Tibial nerve (tissue), 4 donors: ENCODE measurements at regions not wholly inside any gene's neighbourhood (a gene's known extent, or its start where the extent isn't known, plus 50 kb on each side); places are given as distances from the start of the nearest gene placed in this dataset.

ENCODE experiments used
- DNase-seq, 2 donors: peaks; one replicate each; pipeline ENCODE4 v3.0.0-alpha.2; 2019; ENCODE audit warnings: low spot score in 2 of 2
- H3K27ac ChIP-seq, 4 donors: fragments of 200-600 bp; sonication (generic) in 3 of 4; one replicate each; pipeline ENCODE4 v1.5.1; 2017 to 2019; ENCODE audit warnings: mild to moderate bottlenecking in 1 of 4
- H3K27me3 ChIP-seq, 2 donors: fragments of 200-600 bp; sonication (generic) in 1 of 2; one replicate each; pipeline versions ENCODE4 v1.5.1 to v1.6.0; 2017 to 2019
- H3K36me3 ChIP-seq, 3 donors: fragments of 200-600 bp; sonication (generic); one replicate each; pipeline ENCODE4 v1.5.1; 2018 to 2019
- H3K4me1 ChIP-seq, 4 donors: fragments of 200-600 bp; sonication (generic) in 3 of 4; one replicate each; pipeline ENCODE4 v1.5.1; 2017 to 2019
- H3K4me3 ChIP-seq, 4 donors: fragments of 200-600 bp; sonication (generic) in 3 of 4; one replicate each; pipeline ENCODE4 v1.5.1; 2017 to 2019; ENCODE audit warnings: mild to moderate bottlenecking in 1 of 4, moderate library complexity in 1 of 4
- H3K9me3 ChIP-seq, 4 donors: fragments of 200-600 bp; sonication (generic) in 3 of 4; one replicate each; pipeline ENCODE4 v1.5.1; 2017 to 2019
- CTCF ChIP-seq, 5 experiments: fragments of 200-600 bp in 3 of 5; fragments of 450-650 bp in 2 of 5; sonication (generic) in 3 of 5; IDR thresholded peaks; one replicate each; pipeline ENCODE4 v1.5.1; 2016 to 2019; ENCODE audit warnings: antibody characterized with exemption in 5 of 5, mild to moderate bottlenecking in 3 of 5, moderate library complexity in 2 of 5
- EP300 ChIP-seq, 2 donors: sonication (generic); formaldehyde crosslinking; IDR thresholded peaks; one replicate each; pipeline ENCODE4 v1.6.1; 2017; ENCODE audit warnings: antibody characterized with exemption in 2 of 2, mild to moderate bottlenecking in 1 of 2
- POLR2A ChIP-seq, 2 donors: fragments of 450-650 bp; IDR thresholded peaks; one replicate each; pipeline ENCODE4 v1.6.1; 2017; ENCODE audit warnings: antibody characterized with exemption in 2 of 2, mild to moderate bottlenecking in 2 of 2, moderate library complexity in 2 of 2
- WGBS, 2 donors: methylation state at CpG; one replicate each; pipeline ENCODE4 v1.1.5; 2018; 5-methylcytosine and 5-hydroxymethylcytosine counted together

- H3K9me3 ChIP-seq, result no peaks in the 10 kb centered on the region
- no peak for DNase-seq
- TF ChIP-seq CTCF (IDR thresholded peaks at IDR 0.05) (no peak), POLR2A (IDR thresholded peaks at IDR 0.05) (no peak), EP300 (IDR thresholded peaks at IDR 0.05) (no peak)
- H3K27me3 ChIP-seq, result no peaks in the 10 kb centered on the region
- H3K4me1 ChIP-seq, result no peaks in the 10 kb centered on the region
- no peak overlapping the region for H3K4me3 ChIP-seq
- 78 to 82% methylated on average over 4 of the region's 4 CpGs for WGBS, 2 donors
- no peak overlapping the region for H3K27ac ChIP-seq
- no peaks in the 10 kb centered on the region for H3K36me3 ChIP-seq
Measured at GRCh38 chr15:85959611-85960010, 120.1 kb upstream of the AGBL1 start.

- 82 to 91% methylated on average over 2 of the region's 2 CpGs for WGBS, 2 donors
- no peaks in the 10 kb centered on the region for H3K4me1 ChIP-seq
- H3K27me3 ChIP-seq, result no peaks in the 10 kb centered on the region
- H3K36me3 ChIP-seq, result no peaks in the 10 kb centered on the region
- no peak overlapping the region for H3K4me3 ChIP-seq
- DNase-seq, result no peak
- no peaks in the 10 kb centered on the region for H3K9me3 ChIP-seq
- no peak overlapping the region for H3K27ac ChIP-seq
- TF ChIP-seq EP300 (IDR thresholded peaks at IDR 0.05), result no peak
- TF ChIP-seq POLR2A (IDR thresholded peaks at IDR 0.05), result no peak
Measured at GRCh38 chr15:85960381-85960780, 119.3 kb upstream of the AGBL1 start.

GRCh38 chr15:85961821-85962220 is 117.8 kb upstream of the AGBL1 start:
- Histone ChIP-seq H3K4me1 (no peaks in the 10 kb centered on the region), H3K9me3 (no peaks in the 10 kb centered on the region), H3K36me3 (no peaks in the 10 kb centered on the region), H3K27ac (no peak overlapping the region), H3K27me3 (no peaks in the 10 kb centered on the region), H3K4me3 (no peak overlapping the region)
- TF ChIP-seq POLR2A (IDR thresholded peaks at IDR 0.05) (no peak), CTCF (IDR thresholded peaks at IDR 0.05) (no peak), EP300 (IDR thresholded peaks at IDR 0.05) (no peak)
- WGBS, 2 donors, result 74 to 78% methylated on average over 4 of the region's 4 CpGs
- DNase-seq, result no peak

- no peak for DNase-seq
- H3K27me3 ChIP-seq, result no peaks in the 10 kb centered on the region
- WGBS, 2 donors, result 68 to 76% methylated on average over 4 of the region's 4 CpGs
- TF ChIP-seq CTCF (IDR thresholded peaks at IDR 0.05) (no peak), EP300 (IDR thresholded peaks at IDR 0.05) (no peak), POLR2A (IDR thresholded peaks at IDR 0.05) (no peak)
- H3K4me3 ChIP-seq, result no peak overlapping the region
- H3K36me3 ChIP-seq, result no peaks in the 10 kb centered on the region
- no peaks in the 10 kb centered on the region for H3K4me1 ChIP-seq
- H3K9me3 ChIP-seq, result no peaks in the 10 kb centered on the region
- H3K27ac ChIP-seq, result no peak overlapping the region
Measured at GRCh38 chr15:85963262-85963760, 116.4 kb upstream of the AGBL1 start.

GRCh38 chr15:85964471-85964870 is 115.2 kb upstream of the AGBL1 start:
- WGBS, 2 donors, result 43 to 49% methylated on average over 2 of the region's 2 CpGs
- Histone ChIP-seq H3K9me3 (no peaks in the 10 kb centered on the region), H3K27ac (no peak overlapping the region), H3K4me3 (no peak overlapping the region), H3K4me1 (no peaks in the 10 kb centered on the region), H3K27me3 (no peaks in the 10 kb centered on the region), H3K36me3 (no peaks in the 10 kb centered on the region)
- TF ChIP-seq CTCF (IDR thresholded peaks at IDR 0.05) (no peak), POLR2A (IDR thresholded peaks at IDR 0.05) (no peak), EP300 (IDR thresholded peaks at IDR 0.05) (no peak)
- no peak for DNase-seq

- DNase-seq, result no peak
- 41 to 43% methylated on average over 2 of the region's 2 CpGs for WGBS, 2 donors
- Histone ChIP-seq H3K9me3 (no peaks in the 10 kb centered on the region), H3K27me3 (no peaks in the 10 kb centered on the region), H3K4me1 (no peaks in the 10 kb centered on the region), H3K36me3 (no peaks in the 10 kb centered on the region), H3K27ac (no peak overlapping the region), H3K4me3 (no peak overlapping the region)
- TF ChIP-seq POLR2A (IDR thresholded peaks at IDR 0.05) (no peak), EP300 (IDR thresholded peaks at IDR 0.05) (no peak), CTCF (IDR thresholded peaks at IDR 0.05) (no peak)
Measured at GRCh38 chr15:85967553-85967952, 112.1 kb upstream of the AGBL1 start.
